OCI-LY1 (cell line): ENCODE measurements at regions not wholly inside any gene's neighbourhood (a gene's known extent, or its start where the extent isn't known, plus 50 kb on each side); places are given as distances from the start of the nearest gene placed in this dataset.

Experiments used
- CTCF ChIP-seq: fragments of 200-600 bp; sonication (generic), shearing (Covaris generic); IDR thresholded peaks from 2 replicates; pipeline ENCODE4 v1.5.1; 2017; ENCODE audit warnings: mild to moderate bottlenecking, antibody characterized with exemption, low read length, moderate library complexity, mixed read lengths
- EZH2 ChIP-seq: fragments of 200-600 bp; sonication (generic), shearing (Covaris generic); IDR thresholded peaks from 2 replicates; pipeline ENCODE4 v1.8.0; 2017; ENCODE audit warnings: borderline replicate concordance, mixed run types, mild to moderate bottlenecking, antibody characterized with exemption, low read length, moderate library complexity, mixed read lengths

GRCh38 chr4:164350061-164350460 is 403.9 kb upstream of the SMIM31 start:
- no peak for TF ChIP-seq CTCF
- TF ChIP-seq EZH2: no peak
